IMR-90 (cell line): ENCODE measurements at regions not wholly inside any gene's neighbourhood (a gene's known extent, or its start where the extent isn't known, plus 50 kb on each side); places are given as distances from the start of the nearest gene placed in this dataset.

Experiments
- ATAC-seq: fragments of 200-7000 bp; cut with Tn5 transposase; 2 replicates; pipeline ENCODE4 v1.9.1; 2020; ENCODE audit warnings: low read depth, mild to moderate bottlenecking, moderate library complexity
- BruUV-seq: library from RNA; stranded (reverse); fragments of 400-500 nt; replicated peaks from 2 replicates; lab custom pipeline; 2021; lab: Mats Ljungman, UMichigan
- CTCF ChIA-PET: fragments of 300-600 bp; formaldehyde crosslinking; extraction: SDS; loops from one replicate; lab custom pipeline; 2021; ENCODE audit warnings: antibody characterized with exemption; lab: Yijun Ruan, JAX
- POLR2A ChIA-PET: fragments of 300-600 bp; sonication (Branson Sonifier 250); formaldehyde crosslinking; loops from one replicate; lab custom pipeline; 2022; ENCODE audit warnings: antibody characterized with exemption; ENCODE audit not compliant: unreplicated experiment; lab: Charles Lee
- DNase-seq: peaks from one replicate; pipeline ENCODE4 v3.0.0; 2013
- H2AFZ ChIP-seq: replicated peaks from 2 replicates; pipeline ENCODE3; 2013; ENCODE audit warnings: low read length, mild to moderate bottlenecking; ENCODE audit not compliant: poor library complexity
- H2AK5ac ChIP-seq: 2 replicates; pipeline ENCODE4 v1.6.1; 2013; ENCODE audit warnings: low read depth, low read length, inconsistent platforms
- H2AK9ac ChIP-seq: replicated peaks from 2 replicates; pipeline ENCODE3; 2013; ENCODE audit warnings: mild to moderate bottlenecking, low read depth, low read length, moderate library complexity; ENCODE audit not compliant: poor library complexity
- H2BK120ac ChIP-seq: 2 replicates; pipeline ENCODE4 v1.6.1; 2013; ENCODE audit warnings: low read depth, low read length, inconsistent platforms
- H2BK15ac ChIP-seq: 3 replicates; pipeline ENCODE4 v1.6.1; 2013; ENCODE audit warnings: low read depth, low read length, inconsistent platforms
- H2BK20ac ChIP-seq: 2 replicates; pipeline ENCODE4 v1.6.1; 2013; ENCODE audit warnings: low read depth, mild to moderate bottlenecking, inconsistent platforms, low read length, moderate library complexity
- H2BK5ac ChIP-seq: 2 replicates; pipeline ENCODE4 v1.6.1; 2013; ENCODE audit warnings: mild to moderate bottlenecking, low read depth, low read length, inconsistent platforms; ENCODE audit not compliant: poor library complexity, severe bottlenecking
- H3K14ac ChIP-seq: replicated peaks from 2 replicates; pipeline ENCODE4 v1.6.1; 2013; ENCODE audit warnings: low read depth, low read length, inconsistent platforms
- H3K18ac ChIP-seq: 2 replicates; pipeline ENCODE4 v1.6.1; 2013; ENCODE audit warnings: low read depth, low read length, control low read depth
- H3K23ac ChIP-seq: 2 replicates; pipeline ENCODE4 v1.6.1; 2013; ENCODE audit warnings: low read depth, low read length, inconsistent platforms
- H3K27ac ChIP-seq: 2 replicates; pipeline ENCODE4 v1.5.1; 2013; ENCODE audit warnings: mild to moderate bottlenecking, control low read depth, low read length; ENCODE audit not compliant: insufficient read depth
- H3K27me3 ChIP-seq: 2 replicates; pipeline ENCODE4 v1.6.1; 2013; ENCODE audit warnings: low read length; ENCODE audit not compliant: control insufficient read depth, insufficient read depth
- H3K36me3 ChIP-seq: 2 replicates; pipeline ENCODE4 v1.6.1; 2013; ENCODE audit warnings: low read length, mixed read lengths; ENCODE audit not compliant: control insufficient read depth, insufficient read depth
- H3K4ac ChIP-seq: 2 replicates; pipeline ENCODE4 v1.6.1; 2013; ENCODE audit warnings: low read depth, low read length, inconsistent platforms
- H3K4me1 ChIP-seq: 2 replicates; pipeline ENCODE4 v1.6.1; 2013; ENCODE audit warnings: low read length, mixed read lengths; ENCODE audit not compliant: control insufficient read depth, insufficient read depth
- H3K4me2 ChIP-seq: 2 replicates; pipeline ENCODE4 v1.6.1; 2013; ENCODE audit warnings: low read depth, mild to moderate bottlenecking, control low read depth, low read length, moderate library complexity
- H3K4me3 ChIP-seq: 2 replicates; pipeline ENCODE4 v1.5.1; 2013; ENCODE audit warnings: low read depth, mild to moderate bottlenecking, control low read depth, low read length, moderate library complexity; ENCODE audit not compliant: insufficient read depth
- H3K56ac ChIP-seq: 2 replicates; pipeline ENCODE4 v1.6.1; 2013; ENCODE audit warnings: low read length, inconsistent platforms; ENCODE audit not compliant: insufficient read depth; ENCODE audit errors: extremely low read depth
- H3K79me1 ChIP-seq, 2 experiments: 2 replicates each; pipeline ENCODE4 v1.6.1; 2013; ENCODE audit warnings: low read length in 2 of 2, inconsistent platforms in 1 of 2, low read depth in 1 of 2
- H3K9ac ChIP-seq: 2 replicates; pipeline ENCODE4 v1.6.1; 2013; ENCODE audit warnings: low read depth, low read length, control low read depth
- H3K9me1 ChIP-seq: 2 replicates; pipeline ENCODE4 v1.6.1; 2013; ENCODE audit warnings: low read length, inconsistent platforms; ENCODE audit not compliant: insufficient read depth
- H3K9me3 ChIP-seq: 2 replicates; pipeline ENCODE4 v1.6.1; 2013; ENCODE audit warnings: low read length; ENCODE audit not compliant: control insufficient read depth, insufficient read depth
- H4K20me1 ChIP-seq: 2 replicates; pipeline ENCODE4 v1.6.1; 2013; ENCODE audit warnings: low read length, inconsistent platforms; ENCODE audit not compliant: insufficient read depth
- H4K5ac ChIP-seq: 2 replicates; pipeline ENCODE4 v1.6.1; 2013; ENCODE audit warnings: mild to moderate bottlenecking, low read depth, low read length, control low read depth
- H4K8ac ChIP-seq, 2 experiments: 2 replicates each; pipeline ENCODE4 v1.6.1; 2013; ENCODE audit warnings: low read depth in 2 of 2, low read length in 2 of 2, control low read depth in 1 of 2, inconsistent platforms in 1 of 2
- H4K91ac ChIP-seq: 2 replicates; pipeline ENCODE4 v1.6.1; 2013; ENCODE audit warnings: low read depth, low read length, inconsistent platforms; ENCODE audit not compliant: insufficient read depth
- BHLHE40 ChIP-seq: fragments of 150-350 bp; IDR thresholded peaks from 2 replicates; pipeline ENCODE4 v1.6.1; 2016; ENCODE audit warnings: mild to moderate bottlenecking, low read depth, low read length
- CEBPB ChIP-seq: IDR thresholded peaks from 2 replicates; pipeline ENCODE4 v1.6.1; 2012; ENCODE audit warnings: low read depth, low read length, improper control_type of control experiment
- CHD1 ChIP-seq: IDR thresholded peaks from 2 replicates; pipeline ENCODE4 v1.6.1; 2012; ENCODE audit warnings: low read depth, low read length, improper control_type of control experiment
- CTCF ChIP-seq: conservative IDR thresholded peaks from 2 replicates; pipeline ENCODE4 v1.5.1; 2012; ENCODE audit warnings: mild to moderate bottlenecking, low read depth, low read length, improper control_type of control experiment
- ELK1 ChIP-seq: fragments of 150-350 bp; IDR thresholded peaks from 2 replicates; pipeline ENCODE4 v1.6.1; 2016; ENCODE audit warnings: low read depth, mild to moderate bottlenecking, low read length, moderate library complexity, borderline replicate concordance
- FOS ChIP-seq: fragments of 150-350 bp; IDR thresholded peaks from 2 replicates; pipeline ENCODE4 v1.6.1; 2016; ENCODE audit warnings: low read depth, low read length
- MAFK ChIP-seq: IDR thresholded peaks from 2 replicates; pipeline ENCODE4 v1.6.1; 2012; ENCODE audit warnings: low read depth, low read length, improper control_type of control experiment
- MAZ ChIP-seq: IDR thresholded peaks from 2 replicates; pipeline ENCODE4 v1.6.1; 2012; ENCODE audit warnings: low read depth, mild to moderate bottlenecking, low read length, improper control_type of control experiment, moderate library complexity, borderline replicate concordance
- MXI1 ChIP-seq: IDR thresholded peaks from 2 replicates; pipeline ENCODE4 v1.6.1; 2012; ENCODE audit warnings: low read depth, mild to moderate bottlenecking, low read length, moderate library complexity, borderline replicate concordance
- NFE2L2 ChIP-seq: fragments of 150-350 bp; IDR thresholded peaks from 2 replicates; pipeline ENCODE4 v1.6.1; 2016; ENCODE audit warnings: low read depth, mild to moderate bottlenecking, low read length
- POLR2A ChIP-seq: IDR thresholded peaks from 2 replicates; pipeline ENCODE4 v1.6.1; 2012; ENCODE audit warnings: mild to moderate bottlenecking, low read depth, low read length
- RAD21 ChIP-seq: IDR thresholded peaks from 2 replicates; pipeline ENCODE4 v1.6.1; 2012; ENCODE audit warnings: low read length, improper control_type of control experiment
- RCOR1 ChIP-seq: IDR thresholded peaks from 2 replicates; pipeline ENCODE4 v1.6.1; 2012; ENCODE audit warnings: mild to moderate bottlenecking, low read length, improper control_type of control experiment; ENCODE audit not compliant: insufficient replicate concordance
- RFX5 ChIP-seq: IDR thresholded peaks from 2 replicates; pipeline ENCODE4 v1.8.0; 2012; ENCODE audit warnings: low read depth, mild to moderate bottlenecking, low read length, moderate library complexity
- SMC3 ChIP-seq: fragments of 150-350 bp; IDR thresholded peaks from 2 replicates; pipeline ENCODE4 v1.6.1; 2016; ENCODE audit warnings: low read depth, mild to moderate bottlenecking, antibody characterized with exemption, low read length, moderate library complexity
- USF2 ChIP-seq: fragments of 150-350 bp; IDR thresholded peaks from 2 replicates; pipeline ENCODE4 v1.6.1; 2017; ENCODE audit warnings: mild to moderate bottlenecking, antibody characterized with exemption, low read length, low read depth
- WGBS, 2 experiments: methylation state at CpG; one replicate each; pipeline versions ENCODE4 v1.1.5 to v1.1.7; 2013; ENCODE audit warnings: missing lambda C conversion rate in 2 of 2; ENCODE audit not compliant: insufficient read length in 1 of 2; ENCODE audit errors: extremely low coverage in 2 of 2; 5-methylcytosine and 5-hydroxymethylcytosine counted together
- dilution Hi-C: fragments of 300-500 bp; cut with HindIII; formaldehyde crosslinking; loops from one replicate; pipeline ENCODE4 v1.14.3; 2018; ENCODE audit warnings: low sequenced_read_pairs; ENCODE audit not compliant: unreplicated experiment
- in situ Hi-C: fragments of 300-500 bp; cut with MboI; formaldehyde crosslinking; loops from 3 replicates; pipeline ENCODE4 v1.14.3; 2019; ENCODE audit warnings: low sequenced_read_pairs, inconsistent platforms, mixed read lengths
- intact Hi-C: fragments of 100-400 bp; cut with micrococcal nuclease; formaldehyde crosslinking; loops from 2 replicates; pipeline ENCODE4 v1.10.0; 2022

- no peaks in the 10 kb centered on the region for H3K9me1 ChIP-seq
- no peak overlapping the region for H3K4me2 ChIP-seq
- H2BK120ac ChIP-seq, result no peak overlapping the region
- POLR2A ChIA-PET, result no interaction called here
- H2AK9ac ChIP-seq, result no peak overlapping the region
- WGBS, 2 experiments, result 47% methylated on average over 2 of the region's 3 CpGs; no CpG with 5 or more reads in 1 of the 2 experiments
- dilution Hi-C loops, result no loop called here
- H4K91ac ChIP-seq, result no peak overlapping the region
- H3K9ac ChIP-seq, result no peak overlapping the region
- H2BK20ac ChIP-seq, result no peak overlapping the region
- BruUV-seq, result no TSS peak
- no peak overlapping the region for H3K4ac ChIP-seq
- no peak overlapping the region for H4K5ac ChIP-seq
- H3K18ac ChIP-seq, result no peak overlapping the region
- no peaks in the 10 kb centered on the region for H3K79me1 ChIP-seq
- no peak overlapping the region for H4K8ac ChIP-seq
- in situ Hi-C loops, result no loop called here
- H2BK5ac ChIP-seq, result no peak overlapping the region
- no peak overlapping the region for H3K27ac ChIP-seq
- H3K9me3 ChIP-seq, result peaks cover 14% of the 10 kb centered on the region
- H3K4me1 ChIP-seq, result no peaks in the 10 kb centered on the region
- no peak overlapping the region for H2BK15ac ChIP-seq
- no peaks in the 10 kb centered on the region for H3K36me3 ChIP-seq
- DNase-seq (no peak), ATAC-seq (no peak)
- no peak overlapping the region for H3K4me3 ChIP-seq
- no peak overlapping the region for H2AFZ ChIP-seq
- no peak overlapping the region for H3K14ac ChIP-seq
- H2AK5ac ChIP-seq, result no peak overlapping the region
- intact Hi-C loops, result no loop called here
- no peak overlapping the region for H3K56ac ChIP-seq
- H3K27me3 ChIP-seq, result no peaks in the 10 kb centered on the region
- CTCF ChIA-PET, result no interaction called here
- H4K20me1 ChIP-seq, result no peaks in the 10 kb centered on the region
- TF ChIP-seq MAFK, result no peak
- no peak for TF ChIP-seq RFX5
- TF ChIP-seq MXI1, result no peak
- TF ChIP-seq RCOR1, result no peak
- TF ChIP-seq MAZ, result no peak
- TF ChIP-seq ELK1, result no peak
- no peak for TF ChIP-seq BHLHE40
- TF ChIP-seq FOS, result no peak
- no peak for TF ChIP-seq NFE2L2
- no peak for TF ChIP-seq SMC3
- TF ChIP-seq CHD1, result no peak
- TF ChIP-seq RAD21, result no peak
- no peak for TF ChIP-seq POLR2A
- TF ChIP-seq USF2, result no peak
- no peak for TF ChIP-seq CEBPB
- TF ChIP-seq CTCF, result no peak
- no peak overlapping the region for H3K23ac ChIP-seq
Observed at GRCh38 chr2:5385596-5385995, 306.6 kb upstream of the SOX11 start.
